GM19238 (cell line): ENCODE measurements at regions not wholly inside any gene's neighbourhood (a gene's known extent, or its start where the extent isn't known, plus 50 kb on each side); places are given as distances from the start of the nearest gene placed in this dataset.

Experiments used
- DNase-seq: peaks from one replicate; pipeline ENCODE4 v3.0.0; 2011; ENCODE audit warnings: low spot score; ENCODE audit not compliant: insufficient read length

DNA sequence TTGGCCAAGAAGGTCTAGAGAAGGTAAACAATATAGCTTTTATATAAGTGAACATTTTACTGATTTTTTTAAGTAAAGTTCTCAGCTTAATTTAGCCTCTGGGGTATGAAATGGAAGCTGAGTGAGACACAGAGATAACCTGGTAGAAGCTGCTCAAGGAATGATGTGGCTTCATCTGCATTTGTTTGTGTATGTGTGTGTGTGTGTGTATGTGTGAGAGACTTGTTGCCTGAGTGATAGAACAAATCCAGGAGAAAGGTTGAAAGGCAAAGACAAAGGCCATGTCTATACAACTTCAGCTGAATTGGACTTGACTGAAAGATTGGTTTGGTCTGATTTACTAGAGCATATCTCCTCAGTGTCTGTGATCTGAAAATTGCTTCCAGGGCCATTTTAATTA lies 63.6 kb downstream of the PCDH7 start:
- no peak for DNase-seq

DNA sequence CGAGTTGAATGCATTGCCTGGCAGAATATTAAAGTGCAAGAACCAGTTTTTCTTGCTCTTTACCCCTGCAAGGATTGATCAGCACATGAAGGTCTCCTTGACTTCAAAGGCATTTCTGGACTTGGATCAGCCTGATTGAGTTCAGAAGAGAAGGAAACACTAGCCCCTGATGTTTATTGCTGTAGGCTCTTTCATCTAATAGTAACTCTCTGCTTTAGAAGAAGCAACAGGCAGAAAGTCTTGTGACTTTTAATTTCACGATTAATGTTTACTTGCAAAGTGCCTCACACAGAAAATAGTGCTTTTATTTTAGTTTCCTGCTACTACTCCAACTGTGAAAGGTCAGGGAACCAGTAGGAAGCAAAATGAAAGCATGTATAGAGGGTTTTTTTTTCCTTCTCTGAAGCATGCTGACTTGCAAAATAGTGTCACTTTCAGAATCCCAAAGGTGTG lies 69.1 kb downstream of the PCDH7 start:
- DNase-seq, result no peak

DNA sequence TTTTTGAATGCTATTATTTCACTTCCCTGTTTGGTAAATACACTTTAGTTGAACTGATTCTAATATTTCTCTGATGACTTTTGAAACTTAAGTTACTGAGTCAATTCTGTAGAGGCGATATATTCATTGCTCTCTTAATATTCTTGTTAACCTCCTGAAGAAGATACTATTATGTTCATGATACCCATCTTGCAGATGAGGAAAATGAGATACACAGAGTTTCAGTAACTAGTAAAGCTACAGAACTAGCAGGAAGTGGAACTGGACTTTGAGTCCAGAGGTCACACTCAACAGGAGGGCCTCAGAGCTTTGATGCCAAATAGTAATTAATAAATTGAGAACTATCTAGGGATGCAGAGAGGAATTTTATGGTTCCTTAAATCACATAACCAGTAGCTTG lies 70.0 kb downstream of the PCDH7 start:
- no peak for DNase-seq

DNA sequence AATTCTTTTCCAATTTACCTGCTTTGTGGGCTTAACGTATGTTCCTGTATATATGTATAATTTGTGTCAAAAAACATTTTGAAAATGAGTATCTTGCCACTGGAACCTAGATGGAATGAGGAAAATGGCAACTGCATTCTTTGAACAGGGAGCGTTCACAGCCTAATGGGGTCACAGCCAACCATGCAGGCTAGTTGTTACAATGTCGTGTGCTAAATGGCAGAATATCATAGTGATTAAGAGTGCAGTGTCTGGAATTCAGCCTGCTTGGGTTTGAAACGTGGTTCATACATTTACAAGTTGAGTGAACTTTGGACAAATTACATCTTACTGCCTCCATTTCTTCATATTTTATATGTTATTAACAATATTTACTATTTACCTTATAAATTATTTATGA lies 70.8 kb downstream of the PCDH7 start:
- no peak for DNase-seq

DNA sequence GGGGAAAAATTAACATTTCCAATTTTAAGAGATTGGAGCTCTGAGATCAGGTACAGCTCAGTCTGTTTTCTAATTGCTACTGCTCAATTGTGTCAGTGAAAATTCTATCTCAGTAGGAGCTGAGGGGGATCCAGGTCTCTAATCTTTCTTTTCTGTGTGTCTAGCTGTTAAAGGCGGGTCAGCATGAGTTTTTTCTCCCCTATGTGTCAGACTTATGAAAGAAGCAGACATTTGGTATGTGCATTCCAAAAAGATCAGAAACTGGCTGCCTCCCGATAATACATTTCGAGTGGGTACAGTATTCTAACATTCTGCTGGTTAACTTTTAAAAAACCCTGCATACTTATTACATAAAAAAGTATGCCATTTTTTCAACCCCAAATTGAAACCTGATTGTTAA lies 72.4 kb downstream of the PCDH7 start:
- no peak for DNase-seq

DNA sequence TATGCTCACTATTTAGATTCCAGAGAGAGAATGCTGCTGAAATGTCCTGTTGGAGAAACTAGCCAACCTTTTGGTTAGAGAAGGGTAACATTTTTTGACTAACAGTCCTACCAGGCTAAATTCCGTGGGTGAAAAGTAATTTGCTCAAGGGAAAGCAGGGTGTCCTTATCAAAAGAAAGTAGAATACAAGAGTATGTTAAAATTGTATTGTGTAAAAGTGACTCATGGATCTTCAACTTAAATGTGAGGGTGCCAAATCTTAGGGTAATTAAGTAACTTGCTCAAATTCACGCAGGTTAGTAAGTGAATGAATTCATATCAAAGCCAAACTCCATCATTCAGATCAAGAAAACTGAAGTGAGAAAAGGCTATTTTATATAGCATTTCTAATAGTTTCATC lies 81.7 kb downstream of the PCDH7 start:
- no peak for DNase-seq

DNA sequence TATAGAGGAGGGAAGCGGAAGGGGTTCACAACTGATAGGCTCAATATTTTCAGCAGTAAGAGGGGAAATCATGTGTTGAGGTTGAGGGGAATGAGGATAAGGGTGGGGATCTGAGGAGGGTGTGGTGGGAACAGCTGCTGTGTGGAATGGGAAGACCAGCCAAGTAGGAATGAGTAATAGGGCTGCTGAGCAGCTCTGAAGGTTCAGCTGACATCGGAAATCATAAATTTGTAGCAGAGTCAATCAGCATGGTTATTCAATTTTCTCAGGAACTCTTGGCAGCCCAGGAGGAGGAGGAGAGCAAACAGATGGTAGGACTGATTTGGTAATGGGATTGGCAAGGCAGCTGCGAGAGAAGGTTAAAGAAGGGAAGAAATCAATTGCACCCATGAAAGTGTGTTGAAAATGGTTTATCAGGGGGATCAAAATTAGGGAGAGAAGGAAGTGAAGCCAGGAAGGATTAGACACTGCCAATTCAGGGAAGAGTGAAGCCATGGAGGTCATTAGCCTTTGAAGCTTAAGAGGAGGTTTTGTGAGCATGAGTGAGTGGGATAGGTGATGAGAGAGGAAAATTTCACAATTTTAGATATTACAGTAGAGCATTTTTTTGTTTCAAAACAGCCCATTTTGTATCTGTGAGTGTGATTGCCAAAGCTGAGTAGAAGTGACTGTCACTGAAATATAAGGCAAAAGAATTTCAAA lies 82.6 kb downstream of the PCDH7 start:
- DNase-seq, result no peak

DNA sequence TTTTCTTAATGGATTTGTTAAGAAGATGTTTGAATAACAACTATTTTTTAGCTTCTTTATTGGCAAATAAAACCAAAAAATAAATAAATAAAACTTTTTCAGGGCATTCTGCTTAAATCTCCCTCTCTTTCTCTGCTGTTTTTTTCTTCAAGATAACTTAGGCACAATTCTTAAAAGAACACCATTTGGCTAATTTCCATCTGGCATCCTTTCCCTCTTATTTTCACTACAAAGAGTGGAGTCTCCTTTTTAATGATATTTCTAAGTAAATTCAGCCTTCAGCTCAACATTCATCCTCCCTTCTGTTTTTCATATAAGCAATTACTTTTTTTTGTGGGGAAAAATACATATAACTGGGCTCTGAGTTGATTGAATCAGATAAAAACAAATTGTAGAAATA lies 88.1 kb downstream of the PCDH7 start:
- DNase-seq, result no peak

DNA sequence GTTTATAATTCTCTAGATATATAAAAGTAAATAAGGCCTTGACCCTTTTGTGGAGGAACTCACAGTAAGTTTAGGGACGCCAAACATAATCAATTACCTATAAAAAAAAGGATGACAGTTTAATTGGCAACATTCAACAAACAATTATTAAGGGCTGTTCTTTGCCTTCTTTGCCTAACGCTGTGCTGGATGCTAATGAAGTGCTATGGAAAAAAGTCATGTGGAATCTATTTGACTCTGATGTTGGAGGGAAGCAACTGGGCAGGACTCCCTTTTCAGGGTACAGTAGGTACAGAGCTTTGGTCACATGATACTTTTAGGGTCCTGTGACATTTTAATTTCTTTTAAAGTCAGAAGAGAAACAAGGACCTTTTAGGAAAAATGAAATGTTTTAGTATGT lies 91.1 kb downstream of the PCDH7 start:
- DNase-seq, result no peak

DNA sequence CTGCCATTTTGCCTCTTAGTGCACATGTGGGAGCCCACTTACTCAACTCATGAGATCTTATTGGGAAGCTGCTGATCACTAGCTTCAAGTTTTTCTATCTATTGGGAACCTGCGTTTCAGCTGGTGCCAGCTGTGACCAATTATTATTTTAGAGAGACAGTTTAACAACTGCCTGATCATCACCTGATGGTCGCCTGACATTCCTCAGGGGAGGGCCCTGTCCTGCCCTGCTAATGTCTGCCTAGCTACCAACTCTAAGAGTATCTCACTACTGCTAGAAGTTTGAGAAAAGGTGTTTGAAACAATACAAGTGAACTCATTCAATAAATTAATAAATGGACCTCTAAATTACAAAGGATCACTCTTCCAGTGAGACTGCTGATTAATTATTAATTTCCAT lies 95.5 kb downstream of the PCDH7 start:
- no peak for DNase-seq

DNA sequence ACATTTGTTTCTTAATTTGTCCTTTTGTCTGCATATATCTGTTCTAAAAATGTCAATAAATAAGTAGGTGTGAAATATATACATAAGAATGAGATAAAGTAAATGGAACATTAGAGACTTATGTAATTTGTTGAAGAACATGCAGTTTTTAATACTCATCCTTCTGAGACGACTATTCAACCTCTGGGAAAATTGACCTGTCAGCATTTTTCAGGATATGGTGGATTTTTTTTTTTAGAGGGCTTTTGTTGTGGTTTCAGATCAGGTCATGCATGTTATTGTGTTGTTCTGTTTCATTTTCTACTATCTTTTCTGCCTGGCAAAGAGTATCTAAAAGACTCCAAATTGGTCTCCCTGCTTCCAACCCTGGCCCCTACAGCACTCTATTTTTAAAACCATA lies 97.3 kb downstream of the PCDH7 start:
- no peak for DNase-seq

DNA sequence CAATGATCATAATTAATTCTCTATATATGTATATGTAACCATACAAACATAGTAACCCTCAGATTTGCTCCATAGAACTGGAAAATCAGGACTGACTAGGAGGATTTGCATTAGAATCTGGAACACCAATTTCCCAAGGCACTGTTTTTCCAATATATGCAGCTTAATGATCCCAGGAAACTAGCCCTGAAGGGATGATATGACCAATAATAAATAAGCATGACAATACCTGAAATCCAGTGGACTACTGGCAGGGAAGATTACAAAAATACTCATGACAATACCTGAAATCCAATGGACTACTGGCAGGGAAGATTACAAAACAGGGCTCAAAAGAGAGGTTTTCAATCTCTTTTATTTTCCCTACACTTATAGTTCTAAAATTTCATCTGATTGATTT lies 98.4 kb downstream of the PCDH7 start:
- no peak for DNase-seq

DNA sequence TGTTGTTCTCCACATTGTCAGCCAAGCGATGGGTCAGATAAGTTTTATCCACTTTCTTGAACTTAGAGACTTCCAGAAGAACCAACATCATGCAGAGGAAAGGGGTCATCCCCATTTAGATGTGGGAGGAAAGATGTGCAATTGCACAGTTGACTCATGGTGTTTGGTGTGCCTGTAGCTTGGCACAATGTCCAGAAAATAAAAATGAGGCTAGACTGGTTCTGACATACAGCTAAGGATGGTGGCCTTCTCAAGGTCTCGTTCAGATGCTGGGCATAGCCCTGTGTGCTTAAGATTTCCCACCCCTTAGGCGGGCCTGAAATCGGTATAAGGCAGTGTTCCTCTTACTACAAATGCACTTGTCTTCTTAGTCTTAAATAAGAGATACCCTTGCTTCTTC lies 101.1 kb downstream of the PCDH7 start:
- no peak for DNase-seq

DNA sequence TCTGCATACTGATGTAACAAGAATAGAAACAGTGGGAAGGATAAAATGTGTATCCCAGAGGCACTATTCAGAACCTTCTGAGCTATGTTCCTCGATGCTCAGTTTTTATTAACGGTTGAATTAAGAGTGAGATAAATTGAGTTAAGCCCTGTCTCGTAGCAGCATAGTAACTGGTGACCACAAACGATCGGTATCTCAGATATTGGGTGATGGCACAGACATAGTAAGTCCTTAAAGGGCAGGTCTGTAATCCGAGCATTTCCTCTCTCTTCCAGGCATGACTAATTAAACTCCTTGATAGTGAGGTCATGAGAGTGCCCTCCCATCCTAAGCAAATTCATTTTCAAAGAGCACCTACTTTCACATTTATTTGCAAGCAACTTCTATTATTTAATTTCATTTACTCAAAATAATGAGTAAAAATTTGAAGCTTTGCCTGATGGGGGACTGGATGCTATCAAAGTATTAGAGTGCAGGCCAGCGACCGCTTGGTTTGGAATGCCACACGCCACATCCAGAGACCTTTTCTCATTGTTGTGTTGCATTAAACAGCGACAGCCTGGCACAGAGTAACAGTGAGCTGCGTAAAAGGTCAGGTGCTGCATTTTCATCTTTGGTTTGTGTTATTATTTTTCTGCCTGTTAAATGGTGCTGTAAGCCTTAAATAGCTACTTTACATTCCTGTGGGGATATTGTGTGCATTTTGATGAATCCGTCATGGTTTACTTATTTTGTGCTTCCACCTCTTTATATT lies 101.9 kb downstream of the PCDH7 start:
- DNase-seq, result no peak

DNA sequence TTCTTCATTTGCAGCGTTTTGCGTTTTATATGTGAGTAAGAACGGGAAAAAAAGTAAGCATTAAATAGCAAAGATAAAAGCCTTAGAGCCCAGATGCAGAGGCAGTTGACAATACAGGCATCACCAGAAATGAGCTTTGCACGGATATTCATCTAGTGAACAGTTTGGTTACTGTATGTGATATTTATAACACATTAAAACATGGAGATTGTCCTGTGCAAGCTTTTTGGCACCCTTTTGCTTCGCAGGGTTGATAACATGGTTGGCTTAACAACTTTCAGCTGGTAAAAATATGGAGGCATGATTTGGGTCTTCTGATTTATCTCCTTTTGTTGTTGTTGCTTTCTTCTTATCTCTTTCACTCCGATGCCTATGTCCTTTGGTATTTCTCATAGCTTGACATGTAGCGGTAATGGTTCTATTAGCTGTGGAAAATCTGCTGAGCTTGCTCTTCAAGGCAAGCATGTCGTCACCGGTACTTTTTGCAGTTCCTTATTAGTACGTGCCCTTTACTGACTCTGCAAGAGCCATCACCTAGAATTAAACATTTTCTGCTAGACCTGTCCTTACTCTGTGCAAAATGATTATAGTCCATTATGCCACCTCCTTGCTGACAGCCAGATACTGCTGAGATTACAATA lies 102.9 kb downstream of the PCDH7 start:
- no peak for DNase-seq

DNA sequence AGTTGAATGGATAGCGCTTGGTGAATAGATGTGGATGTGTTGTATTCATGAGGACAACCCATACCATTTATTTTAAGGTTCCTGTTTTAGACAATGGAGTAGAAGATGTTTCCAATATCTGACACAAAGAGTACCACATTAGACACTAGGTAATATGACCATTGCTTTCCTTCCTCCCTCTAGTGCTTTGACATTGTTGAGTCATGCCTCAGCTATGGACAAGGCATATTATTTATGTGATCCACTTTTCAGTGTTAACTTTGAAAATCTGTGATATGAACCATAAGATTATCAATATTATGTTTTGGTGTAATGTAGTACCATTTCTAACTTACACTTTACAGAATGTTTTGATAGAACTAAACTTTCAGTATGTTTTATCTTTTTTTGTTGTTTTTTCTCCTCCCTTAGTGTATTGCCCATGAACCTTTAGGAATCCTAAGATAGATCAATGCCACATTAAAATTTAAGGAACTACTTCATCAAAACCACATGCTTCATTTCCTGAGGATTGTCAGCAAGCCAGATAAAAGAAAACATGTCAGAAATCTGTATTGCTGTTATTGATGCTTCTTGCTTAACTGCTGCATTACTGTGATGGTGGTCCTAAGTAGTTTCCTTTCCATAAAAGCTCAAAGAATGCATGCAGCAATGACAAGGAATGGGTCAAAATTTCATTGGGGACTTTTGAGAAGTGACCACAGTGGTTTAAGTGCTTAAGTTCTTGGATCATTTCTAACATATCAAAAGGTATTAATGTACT lies 105.0 kb downstream of the PCDH7 start:
- DNase-seq, result no peak

DNA sequence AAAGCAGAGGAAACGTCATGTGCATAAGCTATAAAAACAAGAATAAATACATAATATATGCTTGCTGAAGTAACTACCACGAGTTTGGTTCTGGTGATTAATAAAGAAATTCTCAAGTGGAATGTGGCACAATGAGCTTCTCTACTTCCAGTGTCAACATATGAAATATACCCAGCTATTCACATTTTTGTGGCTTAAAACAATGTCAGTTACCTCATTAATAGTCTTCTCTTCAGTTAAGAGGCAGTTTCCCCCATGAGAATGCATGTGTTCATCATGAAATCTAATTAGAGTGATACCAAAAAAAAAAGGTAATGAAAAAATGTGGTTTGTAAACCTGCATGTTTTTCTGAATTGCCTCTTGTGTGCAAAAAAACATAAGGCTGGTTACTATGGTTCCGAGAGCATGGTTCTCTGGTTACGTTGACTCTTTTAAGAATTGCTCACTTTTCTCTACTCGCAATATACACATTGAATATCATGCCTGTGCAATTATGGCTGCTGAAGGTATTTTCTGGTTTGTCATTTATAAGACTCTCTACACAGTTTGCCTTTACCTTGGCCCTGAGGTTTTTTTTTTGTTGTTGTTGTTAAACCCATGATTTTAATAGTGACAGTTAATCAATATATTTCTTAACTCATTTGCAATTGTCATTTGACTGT lies 108.2 kb downstream of the PCDH7 start:
- no peak for DNase-seq

DNA sequence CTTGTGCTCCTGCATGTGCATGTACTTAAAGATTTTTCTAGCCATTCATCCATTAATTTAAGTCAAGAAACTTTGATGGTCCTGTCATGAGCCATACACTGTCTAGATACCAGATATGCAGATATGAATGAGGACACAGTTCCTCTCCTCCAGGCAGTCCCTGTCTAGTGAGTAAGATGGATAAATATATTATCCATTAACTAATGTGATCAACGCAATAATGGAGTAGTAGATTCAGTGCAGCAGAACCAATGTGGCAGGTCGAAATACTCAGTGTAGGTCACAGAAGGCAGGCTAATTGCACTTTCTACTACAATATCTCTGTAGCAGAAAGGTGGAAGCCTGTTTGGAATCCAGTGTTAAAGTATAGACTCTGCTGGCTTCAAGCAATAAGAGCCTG lies 112.5 kb downstream of the PCDH7 start:
- no peak for DNase-seq

DNA sequence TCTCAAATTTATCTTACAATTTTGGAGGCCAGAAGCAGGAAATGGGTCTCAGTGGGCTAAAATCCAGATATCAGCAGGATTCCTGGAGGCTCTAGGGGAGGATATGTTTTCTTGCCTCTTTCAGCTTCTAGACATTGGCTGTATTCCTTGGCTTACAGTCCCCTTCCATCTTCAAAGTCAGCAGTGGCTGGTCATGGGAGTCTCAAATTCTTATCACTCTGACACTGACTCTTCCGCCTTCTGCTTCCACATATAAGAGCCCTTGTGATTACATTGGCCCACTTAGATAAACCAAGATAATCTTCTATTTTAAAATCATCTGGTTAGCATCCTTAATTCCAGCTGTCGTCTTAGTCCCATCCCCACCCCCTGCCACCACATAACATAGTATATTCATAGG lies 113.0 kb downstream of the PCDH7 start:
- DNase-seq, result no peak

DNA sequence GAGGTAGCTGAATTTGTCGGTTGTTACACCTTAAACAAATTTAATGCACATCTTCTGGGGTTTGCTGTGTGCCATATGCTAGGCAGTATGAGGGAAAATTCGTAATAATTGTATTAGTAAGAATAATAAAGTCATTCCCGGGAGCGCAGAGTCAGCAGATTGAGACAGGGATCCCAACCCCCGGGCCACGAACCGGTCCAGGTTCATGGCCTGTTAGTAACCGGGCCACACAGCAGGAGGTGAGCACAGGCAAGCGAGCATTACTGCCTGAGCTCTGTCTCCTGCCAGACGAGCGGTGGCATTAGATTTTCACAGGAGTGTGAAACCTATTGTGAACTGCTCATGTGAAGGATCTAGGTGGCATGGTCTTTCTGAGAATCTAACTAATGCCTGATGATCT lies 114.9 kb downstream of the PCDH7 start:
- DNase-seq, result no peak

DNA sequence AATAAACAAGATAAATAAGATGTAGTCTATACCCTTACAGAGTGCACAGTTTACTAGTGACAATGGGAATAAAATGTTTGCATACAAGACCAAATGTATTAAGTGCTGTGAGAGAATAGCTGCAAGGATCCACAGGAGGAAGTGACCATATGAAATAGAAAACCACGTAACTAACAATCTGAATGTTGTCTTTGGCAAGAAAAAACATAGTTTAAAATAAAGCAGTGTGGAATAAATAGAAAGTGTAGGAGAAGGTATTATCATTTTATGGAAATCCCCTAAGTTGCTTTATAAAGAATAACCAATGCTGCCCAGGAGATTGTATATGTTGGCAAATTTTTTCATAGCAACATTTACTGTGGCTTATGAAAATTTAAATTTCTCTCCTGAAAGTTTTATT lies 116.1 kb downstream of the PCDH7 start:
- DNase-seq, result no peak
